ENCODE measurements at regions not wholly inside any gene's neighbourhood (a gene's known extent, or its start where the extent isn't known, plus 50 kb on each side); places are given as distances from the start of the nearest gene placed in this dataset.

DNA sequence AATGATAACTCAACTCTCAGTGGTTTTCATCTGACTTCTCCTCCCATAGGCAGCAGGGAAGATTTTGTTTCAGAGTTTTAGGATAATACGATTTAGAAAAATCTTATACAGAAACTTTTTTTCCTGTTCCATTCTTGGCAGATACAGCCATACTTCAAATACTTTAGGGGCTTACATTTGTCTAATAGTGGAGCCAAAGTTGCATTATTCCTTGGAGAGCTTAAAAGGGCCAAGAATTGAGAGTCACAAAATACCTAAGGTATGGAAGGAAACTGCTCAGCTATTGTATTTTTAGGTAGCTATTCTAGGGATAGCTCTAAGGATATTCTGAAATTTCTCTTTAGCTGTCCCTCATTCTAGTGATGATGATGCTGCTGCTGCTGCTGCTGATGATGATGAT lies 132.9 kb upstream of the PTCHD1 start:
- no peak for ATAC-seq (ENCODE audit: low read depth)

DNA sequence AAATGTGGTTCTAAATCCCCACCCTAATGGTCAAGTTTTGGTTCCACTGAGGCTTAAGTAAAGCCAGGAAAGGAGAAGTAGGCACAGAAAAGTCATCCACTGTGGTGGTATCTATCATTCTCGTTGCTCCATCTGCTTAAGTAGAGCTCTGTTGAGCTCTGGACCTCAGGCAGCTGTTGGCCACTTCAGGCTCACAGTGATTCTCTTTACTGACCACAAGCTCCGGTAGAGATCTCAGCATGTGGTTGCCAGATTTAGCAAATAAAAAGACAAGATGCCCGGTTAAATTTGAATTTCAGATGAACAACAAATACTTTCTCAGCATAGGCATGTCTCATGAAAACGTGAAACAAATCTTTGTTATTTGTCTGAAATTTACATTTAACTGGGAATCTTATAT lies 132.3 kb upstream of the PTCHD1 start:
- DNase-seq (ENCODE audit: low spot score) (no peak), ATAC-seq (ENCODE audit: low read depth) (no peak)
- TF ChIP-seq, protein P1, sequence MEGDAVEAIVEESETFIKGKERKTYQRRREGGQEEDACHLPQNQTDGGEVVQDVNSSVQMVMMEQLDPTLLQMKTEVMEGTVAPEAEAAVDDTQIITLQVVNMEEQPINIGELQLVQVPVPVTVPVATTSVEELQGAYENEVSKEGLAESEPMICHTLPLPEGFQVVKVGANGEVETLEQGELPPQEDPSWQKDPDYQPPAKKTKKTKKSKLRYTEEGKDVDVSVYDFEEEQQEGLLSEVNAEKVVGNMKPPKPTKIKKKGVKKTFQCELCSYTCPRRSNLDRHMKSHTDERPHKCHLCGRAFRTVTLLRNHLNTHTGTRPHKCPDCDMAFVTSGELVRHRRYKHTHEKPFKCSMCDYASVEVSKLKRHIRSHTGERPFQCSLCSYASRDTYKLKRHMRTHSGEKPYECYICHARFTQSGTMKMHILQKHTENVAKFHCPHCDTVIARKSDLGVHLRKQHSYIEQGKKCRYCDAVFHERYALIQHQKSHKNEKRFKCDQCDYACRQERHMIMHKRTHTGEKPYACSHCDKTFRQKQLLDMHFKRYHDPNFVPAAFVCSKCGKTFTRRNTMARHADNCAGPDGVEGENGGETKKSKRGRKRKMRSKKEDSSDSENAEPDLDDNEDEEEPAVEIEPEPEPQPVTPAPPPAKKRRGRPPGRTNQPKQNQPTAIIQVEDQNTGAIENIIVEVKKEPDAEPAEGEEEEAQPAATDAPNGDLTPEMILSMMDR (IDR thresholded peaks at IDR 0.05; ENCODE audit: poor library complexity, severe bottlenecking), result no peak

More for the DNA sequence above, 132.9 kb upstream of the PTCHD1 start:
- TF ChIP-seq, protein P1 (IDR thresholded peaks at IDR 0.05; ENCODE audit: poor library complexity, severe bottlenecking), result no peak
- H3K36me3 ChIP-seq (ENCODE audit: low read depth), result no peaks in the 10 kb centered on the region
- DNase-seq (ENCODE audit: low spot score), result no peak
- H3K9me3 ChIP-seq (ENCODE audit: severe bottlenecking), result no peaks in the 10 kb centered on the region
- H3K27ac ChIP-seq (ENCODE audit: poor library complexity, severe bottlenecking), result no peak overlapping the region
- H3K4me1 ChIP-seq (ENCODE audit: insufficient read depth, poor library complexity, severe bottlenecking), result no peaks in the 10 kb centered on the region
- H3K4me3 ChIP-seq (ENCODE audit: severe bottlenecking), result no peak overlapping the region
- H3K27me3 ChIP-seq (ENCODE audit: insufficient read depth, poor library complexity, severe bottlenecking), result no peaks in the 10 kb centered on the region

DNA sequence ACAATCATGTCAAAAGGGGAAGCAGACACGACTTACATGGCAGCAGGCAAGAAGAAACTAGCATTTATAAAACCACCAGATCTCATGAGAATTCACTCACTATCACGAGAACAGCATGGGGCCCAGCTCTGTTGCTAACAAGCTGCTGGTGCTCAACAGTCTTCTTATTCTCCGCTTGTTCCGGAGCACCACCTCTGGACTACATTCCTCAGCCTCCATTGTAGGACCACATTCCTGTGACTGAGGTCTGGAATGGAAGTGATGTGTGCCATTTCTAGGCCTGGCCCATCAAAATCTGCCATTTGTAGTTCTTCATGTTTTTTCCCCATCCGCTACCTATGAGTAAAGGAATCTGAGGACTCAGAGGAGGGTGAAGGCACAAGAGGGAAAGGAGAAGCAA lies 111.5 kb upstream of the PTCHD1 start:
- Histone ChIP-seq H3K4me1 (ENCODE audit: insufficient read depth, poor library complexity, severe bottlenecking) (no peaks in the 10 kb centered on the region), H3K27ac (ENCODE audit: poor library complexity, severe bottlenecking) (no peak overlapping the region), H3K4me3 (ENCODE audit: severe bottlenecking) (no peak overlapping the region), H3K9me3 (ENCODE audit: severe bottlenecking) (no peaks in the 10 kb centered on the region), H3K27me3 (ENCODE audit: insufficient read depth, poor library complexity, severe bottlenecking) (no peaks in the 10 kb centered on the region), H3K36me3 (ENCODE audit: low read depth) (no peaks in the 10 kb centered on the region)
- TF ChIP-seq, protein P1 (IDR thresholded peaks at IDR 0.05; ENCODE audit: poor library complexity, severe bottlenecking), result no peak
- ATAC-seq (ENCODE audit: low read depth) (no peak), DNase-seq (ENCODE audit: low spot score) (no peak)

More for the DNA sequence above, 132.3 kb upstream of the PTCHD1 start:
- H3K4me3 ChIP-seq (ENCODE audit: severe bottlenecking), result no peak overlapping the region
- H3K9me3 ChIP-seq (ENCODE audit: severe bottlenecking), result no peaks in the 10 kb centered on the region
- no peaks in the 10 kb centered on the region for H3K27me3 ChIP-seq (ENCODE audit: insufficient read depth, poor library complexity, severe bottlenecking)
- no peak overlapping the region for H3K27ac ChIP-seq (ENCODE audit: poor library complexity, severe bottlenecking)
- no peaks in the 10 kb centered on the region for H3K4me1 ChIP-seq (ENCODE audit: insufficient read depth, poor library complexity, severe bottlenecking)
- no peaks in the 10 kb centered on the region for H3K36me3 ChIP-seq (ENCODE audit: low read depth)

DNA sequence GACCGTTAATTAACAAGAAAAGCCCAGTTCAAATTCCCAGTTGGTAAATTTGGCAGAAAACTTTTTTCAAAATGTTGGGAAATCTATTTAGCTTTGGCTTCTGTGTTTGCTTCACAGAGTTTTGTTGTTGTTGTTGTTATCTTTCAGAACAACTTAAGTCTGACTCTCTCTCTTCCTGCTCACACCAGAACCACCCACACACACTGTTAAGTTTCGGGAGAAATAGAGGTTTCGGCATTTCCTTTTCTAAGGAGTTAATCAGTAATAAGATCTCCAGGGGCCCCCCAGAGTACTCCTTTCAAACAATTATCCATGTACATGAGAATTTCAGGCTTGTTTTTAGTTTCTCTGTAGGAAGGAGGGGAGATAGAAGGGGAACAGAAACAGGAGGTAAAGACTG lies 106.2 kb upstream of the PTCHD1 start:
- H3K27ac ChIP-seq (ENCODE audit: poor library complexity, severe bottlenecking), result no peak overlapping the region
- no peak for ATAC-seq (ENCODE audit: low read depth)
- no peaks in the 10 kb centered on the region for H3K36me3 ChIP-seq (ENCODE audit: low read depth)

DNA sequence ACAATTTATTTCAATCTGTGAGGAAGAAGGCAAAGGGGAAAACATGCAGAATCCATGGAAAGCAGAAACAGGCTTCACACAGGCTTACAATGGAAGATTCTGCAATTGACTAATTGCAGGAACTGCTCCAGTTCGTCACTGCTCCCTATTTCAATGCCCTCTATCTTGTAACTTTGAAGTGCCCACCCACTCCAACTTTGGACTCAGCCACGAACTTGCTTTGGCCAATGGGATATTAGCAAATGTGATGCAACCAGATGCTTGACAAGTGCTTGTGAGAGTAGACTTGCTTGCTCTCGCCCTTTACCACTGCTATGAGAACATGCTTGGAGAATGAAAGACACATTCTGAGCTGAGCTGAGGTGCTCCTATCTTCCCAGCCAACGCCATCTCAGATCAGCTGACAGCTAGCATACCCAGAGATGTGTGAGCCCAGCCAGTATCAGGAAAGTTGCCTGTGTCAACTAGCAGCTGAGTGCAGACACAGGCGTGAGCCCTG lies 105.7 kb upstream of the PTCHD1 start:
- H3K9me3 ChIP-seq (ENCODE audit: severe bottlenecking), result no peaks in the 10 kb centered on the region
- H3K4me1 ChIP-seq (ENCODE audit: insufficient read depth, poor library complexity, severe bottlenecking), result no peaks in the 10 kb centered on the region
- ATAC-seq (ENCODE audit: low read depth) (no peak), DNase-seq (ENCODE audit: low spot score) (no peak)
- TF ChIP-seq, protein P1 (IDR thresholded peaks at IDR 0.05; ENCODE audit: poor library complexity, severe bottlenecking), result no peak
- H3K27ac ChIP-seq (ENCODE audit: poor library complexity, severe bottlenecking), result no peak overlapping the region
- no peak overlapping the region for H3K4me3 ChIP-seq (ENCODE audit: severe bottlenecking)
- no peaks in the 10 kb centered on the region for H3K27me3 ChIP-seq (ENCODE audit: insufficient read depth, poor library complexity, severe bottlenecking)
- H3K36me3 ChIP-seq (ENCODE audit: low read depth), result no peaks in the 10 kb centered on the region

More for the DNA sequence above, 106.2 kb upstream of the PTCHD1 start:
- Histone ChIP-seq H3K27me3 (ENCODE audit: insufficient read depth, poor library complexity, severe bottlenecking) (no peaks in the 10 kb centered on the region), H3K4me3 (ENCODE audit: severe bottlenecking) (no peak overlapping the region), H3K4me1 (ENCODE audit: insufficient read depth, poor library complexity, severe bottlenecking) (no peaks in the 10 kb centered on the region), H3K9me3 (ENCODE audit: severe bottlenecking) (no peaks in the 10 kb centered on the region)
- TF ChIP-seq, protein P1 (IDR thresholded peaks at IDR 0.05; ENCODE audit: poor library complexity, severe bottlenecking), result no peak
- no peak for DNase-seq (ENCODE audit: low spot score)

Data from RWPE2 (cell line).